H9 (cell line): ENCODE measurements at regions not wholly inside any gene's neighbourhood (a gene's known extent, or its start where the extent isn't known, plus 50 kb on each side); places are given as distances from the start of the nearest gene placed in this dataset.

Source experiments
- DNase-seq: peaks from one replicate; pipeline ENCODE4 v3.0.0-alpha.2; 2017
- H2AFZ ChIP-seq: one replicate; pipeline ENCODE4 v1.6.1; 2013; ENCODE audit warnings: mild to moderate bottlenecking, low read length, control low read depth, moderate library complexity
- H2AK5ac ChIP-seq: 2 replicates; pipeline ENCODE4 v1.6.1; 2013; ENCODE audit warnings: low read length, control low read depth, mixed read lengths; ENCODE audit not compliant: insufficient read length
- H2BK120ac ChIP-seq: one replicate; pipeline ENCODE4 v1.6.1; 2013; ENCODE audit warnings: low read depth, mild to moderate bottlenecking, low read length, control low read depth, inconsistent platforms; ENCODE audit not compliant: poor library complexity, severe bottlenecking
- H2BK12ac ChIP-seq: 2 replicates; pipeline ENCODE4 v1.6.1; 2013; ENCODE audit warnings: low read length, control low read depth, mixed read lengths, low read depth; ENCODE audit not compliant: insufficient read length
- H2BK15ac ChIP-seq: 2 replicates; pipeline ENCODE4 v1.6.1; 2013; ENCODE audit warnings: low read depth, low read length, control low read depth
- H2BK20ac ChIP-seq: one replicate; pipeline ENCODE4 v1.6.1; 2013; ENCODE audit warnings: low read depth, mild to moderate bottlenecking, low read length, control low read depth, inconsistent platforms; ENCODE audit not compliant: poor library complexity, severe bottlenecking
- H2BK5ac ChIP-seq: 2 replicates; pipeline ENCODE4 v1.6.1; 2013; ENCODE audit warnings: low read length, control low read depth, mixed read lengths; ENCODE audit not compliant: insufficient read length
- H3K14ac ChIP-seq: 2 replicates; pipeline ENCODE4 v1.6.1; 2013; ENCODE audit warnings: low read length, control low read depth; ENCODE audit not compliant: insufficient read depth
- H3K18ac ChIP-seq: 2 replicates; pipeline ENCODE4 v1.6.1; 2013; ENCODE audit warnings: low read depth, mild to moderate bottlenecking, mixed read lengths, low read length, control low read depth; ENCODE audit not compliant: insufficient read length
- H3K23ac ChIP-seq: 2 replicates; pipeline ENCODE4 v1.6.1; 2013; ENCODE audit warnings: low read length, control low read depth, mixed read lengths, low read depth; ENCODE audit not compliant: insufficient read length
- H3K23me2 ChIP-seq: 2 replicates; pipeline ENCODE4 v1.6.1; 2013; ENCODE audit warnings: low read depth, mild to moderate bottlenecking, mixed read lengths, low read length, control low read depth; ENCODE audit not compliant: insufficient read length, poor library complexity, severe bottlenecking
- H3K27ac ChIP-seq: 2 replicates; pipeline ENCODE4 v1.5.1; 2013; ENCODE audit warnings: low read length, control low read depth, mixed read lengths, low read depth; ENCODE audit not compliant: insufficient read length
- H3K27me3 ChIP-seq: 2 replicates; pipeline ENCODE4 v1.6.1; 2013; ENCODE audit warnings: low read length, control low read depth, inconsistent platforms; ENCODE audit not compliant: insufficient read depth
- H3K4ac ChIP-seq: 2 replicates; pipeline ENCODE4 v1.6.1; 2013; ENCODE audit warnings: low read depth, mild to moderate bottlenecking, control low read depth, inconsistent platforms, low read length, moderate library complexity
- H3K4me1 ChIP-seq: 2 replicates; pipeline ENCODE4 v1.6.1; 2013; ENCODE audit warnings: low read length, control low read depth, inconsistent platforms; ENCODE audit not compliant: insufficient read depth
- H3K4me2 ChIP-seq: 2 replicates; pipeline ENCODE4 v1.6.1; 2013; ENCODE audit warnings: low read length, control low read depth, mixed read lengths; ENCODE audit not compliant: insufficient read length, insufficient read depth
- H3K56ac ChIP-seq: 2 replicates; pipeline ENCODE4 v1.6.1; 2013; ENCODE audit warnings: low read depth, mild to moderate bottlenecking, mixed read lengths, low read length, control low read depth; ENCODE audit not compliant: insufficient read length
- H3K79me1 ChIP-seq: 2 replicates; pipeline ENCODE4 v1.6.1; 2013; ENCODE audit warnings: low read depth, mild to moderate bottlenecking, moderate library complexity, low read length, control low read depth, inconsistent platforms; ENCODE audit not compliant: insufficient read depth, poor library complexity, severe bottlenecking
- H3K79me2 ChIP-seq: 2 replicates; pipeline ENCODE4 v1.6.1; 2013; ENCODE audit warnings: low read length, control low read depth, inconsistent platforms; ENCODE audit not compliant: insufficient read depth
- H3K9ac ChIP-seq: 2 replicates; pipeline ENCODE4 v1.6.1; 2013; ENCODE audit warnings: low read length, control low read depth, mixed read lengths; ENCODE audit not compliant: insufficient read length; ENCODE audit errors: extremely low read depth
- H3K9me3 ChIP-seq: one replicate; pipeline ENCODE4 v1.6.1; 2013; ENCODE audit warnings: low read depth, low read length, inconsistent platforms; ENCODE audit not compliant: control insufficient read depth
- H3T11ph ChIP-seq: one replicate; pipeline ENCODE4 v1.6.1; 2013; ENCODE audit warnings: mild to moderate bottlenecking, low read length, control low read depth, inconsistent platforms
- H4K20me1 ChIP-seq: one replicate; pipeline ENCODE4 v1.6.1; 2013; ENCODE audit not compliant: control insufficient read depth, insufficient read length, insufficient read depth
- H4K5ac ChIP-seq: 2 replicates; pipeline ENCODE4 v1.6.1; 2013; ENCODE audit warnings: low read depth, mild to moderate bottlenecking, mixed read lengths, low read length, control low read depth; ENCODE audit not compliant: insufficient read length
- H4K8ac ChIP-seq: replicated peaks from 2 replicates; pipeline ENCODE4 v1.6.1; 2013; ENCODE audit warnings: low read length, control low read depth, mixed read lengths, low read depth; ENCODE audit not compliant: insufficient read length
- H4K91ac ChIP-seq: 2 replicates; pipeline ENCODE4 v1.6.1; 2013; ENCODE audit warnings: low read depth, mild to moderate bottlenecking, moderate library complexity, mixed read lengths, low read length, control low read depth; ENCODE audit not compliant: insufficient read length
- H3K27ac Mint-ChIP-seq, 3 experiments: 2 replicates in 2 of 3; 3 replicates in 1 of 3; pipeline ENCODE4 v1.8.0; 2020 to 2021; ENCODE audit warnings: mixed read lengths in 3 of 3, mild to moderate bottlenecking in 1 of 3, moderate library complexity in 1 of 3
- H3K27me3 Mint-ChIP-seq: 2 replicates; pipeline ENCODE4 v1.8.0; 2021; ENCODE audit warnings: low read depth, mild to moderate bottlenecking, moderate library complexity, mixed read lengths
- H3K36me3 Mint-ChIP-seq, 3 experiments: 2 replicates in 2 of 3; 3 replicates in 1 of 3; pipeline ENCODE4 v1.8.0; 2020 to 2021; ENCODE audit warnings: low read depth in 3 of 3, mixed read lengths in 3 of 3; ENCODE audit not compliant: insufficient read depth in 1 of 3
- H3K4me1 Mint-ChIP-seq, 2 experiments: 2 replicates each; pipeline ENCODE4 v1.8.0; 2020; ENCODE audit warnings: mixed read lengths in 2 of 2
- H3K4me3 Mint-ChIP-seq, 2 experiments: 2 replicates in 1 of 2; 3 replicates in 1 of 2; pipeline ENCODE4 v1.8.0; 2020 to 2021; ENCODE audit warnings: mild to moderate bottlenecking in 2 of 2, mixed read lengths in 2 of 2, moderate library complexity in 1 of 2
- H3K9me3 Mint-ChIP-seq, 2 experiments: 2 replicates in 1 of 2; 3 replicates in 1 of 2; pipeline ENCODE4 v1.8.0; 2020; ENCODE audit warnings: mild to moderate bottlenecking in 2 of 2, mixed read lengths in 2 of 2, moderate library complexity in 1 of 2
- WGBS: extraction: QIAGEN DNeasy Blood & Tissue Kit; methylation state at CpG from one replicate; pipeline ENCODE4 v1.1.7; 2013; ENCODE audit warnings: missing lambda C conversion rate, low lambda C conversion rate, mixed read lengths; ENCODE audit not compliant: insufficient read length; ENCODE audit errors: extremely low coverage; 5-methylcytosine and 5-hydroxymethylcytosine counted together
- TF ChIP-seq, protein P1 (sequence below): fragments of 200-600 bp; sonication (generic); conservative IDR thresholded peaks from 3 replicates; pipeline ENCODE4 v1.8.0; 2021; ENCODE audit warnings: antibody characterized with exemption, mild to moderate bottlenecking

DNA sequence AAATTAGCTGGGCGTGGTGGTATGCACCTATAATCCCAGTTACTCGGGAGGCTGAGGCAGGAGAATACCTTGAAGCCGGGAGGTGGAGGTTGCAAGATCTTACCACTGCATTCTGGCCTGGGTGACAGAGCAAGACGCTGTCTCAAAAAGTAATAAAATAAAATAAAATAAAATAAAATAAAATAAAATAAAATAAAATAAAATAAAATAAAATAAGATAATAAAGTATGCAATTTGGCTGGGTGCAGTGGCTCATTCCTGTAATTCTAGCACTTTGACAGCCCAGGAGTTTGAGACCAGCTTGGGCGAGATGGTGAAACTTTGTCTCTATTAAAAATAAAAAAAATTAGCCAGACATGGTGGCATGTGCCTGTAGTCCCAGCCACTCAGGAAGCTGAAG is 85.6 kb upstream of the XPO1 start:
- WGBS, result no CpG with 5 or more reads among the region's 5 CpGs

More for the DNA sequence above, 85.6 kb upstream of the XPO1 start:
- H4K91ac ChIP-seq, result no peak overlapping the region
- H3K18ac ChIP-seq, result no peak overlapping the region
- H3K56ac ChIP-seq, result no peak overlapping the region
- no peak overlapping the region for H2AK5ac ChIP-seq
- H3K4me1 Mint-ChIP-seq, result peaks cover 0 to 2% of the 10 kb centered on the region in 2 experiments; a peak in 2 of 4 replicates
- H3K9ac ChIP-seq, result no peak overlapping the region
- no peaks in the 10 kb centered on the region for H3K4me1 ChIP-seq
- H3K9me3 ChIP-seq, result no peaks in the 10 kb centered on the region
- no peaks in the 10 kb centered on the region for H3K79me1 ChIP-seq
- no peaks in the 10 kb centered on the region for H3K79me2 ChIP-seq
- H3K27ac ChIP-seq, result no peak overlapping the region
- no peak overlapping the region for H4K8ac ChIP-seq
- H2BK5ac ChIP-seq, result no peak overlapping the region
- H3K4ac ChIP-seq, result no peak overlapping the region
- H4K5ac ChIP-seq, result no peak overlapping the region
- H3T11ph ChIP-seq, result no peak overlapping the region
- H3K4me3 Mint-ChIP-seq, result no peak overlapping the region
- no peak for DNase-seq
- no peaks in the 10 kb centered on the region for H3K23me2 ChIP-seq
- no peak overlapping the region for H2BK15ac ChIP-seq
- H2BK20ac ChIP-seq, result no peak overlapping the region
- no peak overlapping the region for H3K14ac ChIP-seq
- no peaks in the 10 kb centered on the region for H3K9me3 Mint-ChIP-seq
- H2BK12ac ChIP-seq, result no peak overlapping the region
- TF ChIP-seq, protein P1, sequence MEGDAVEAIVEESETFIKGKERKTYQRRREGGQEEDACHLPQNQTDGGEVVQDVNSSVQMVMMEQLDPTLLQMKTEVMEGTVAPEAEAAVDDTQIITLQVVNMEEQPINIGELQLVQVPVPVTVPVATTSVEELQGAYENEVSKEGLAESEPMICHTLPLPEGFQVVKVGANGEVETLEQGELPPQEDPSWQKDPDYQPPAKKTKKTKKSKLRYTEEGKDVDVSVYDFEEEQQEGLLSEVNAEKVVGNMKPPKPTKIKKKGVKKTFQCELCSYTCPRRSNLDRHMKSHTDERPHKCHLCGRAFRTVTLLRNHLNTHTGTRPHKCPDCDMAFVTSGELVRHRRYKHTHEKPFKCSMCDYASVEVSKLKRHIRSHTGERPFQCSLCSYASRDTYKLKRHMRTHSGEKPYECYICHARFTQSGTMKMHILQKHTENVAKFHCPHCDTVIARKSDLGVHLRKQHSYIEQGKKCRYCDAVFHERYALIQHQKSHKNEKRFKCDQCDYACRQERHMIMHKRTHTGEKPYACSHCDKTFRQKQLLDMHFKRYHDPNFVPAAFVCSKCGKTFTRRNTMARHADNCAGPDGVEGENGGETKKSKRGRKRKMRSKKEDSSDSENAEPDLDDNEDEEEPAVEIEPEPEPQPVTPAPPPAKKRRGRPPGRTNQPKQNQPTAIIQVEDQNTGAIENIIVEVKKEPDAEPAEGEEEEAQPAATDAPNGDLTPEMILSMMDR, result no peak
- no peak overlapping the region for H3K4me2 ChIP-seq
- H2AFZ ChIP-seq, result no peak overlapping the region
- no peak overlapping the region for H3K27ac Mint-ChIP-seq
- H3K23ac ChIP-seq, result no peak overlapping the region
- no peaks in the 10 kb centered on the region; the same call in 1 of the 2 replicates for H3K27me3 Mint-ChIP-seq
- H3K27me3 ChIP-seq, result no peaks in the 10 kb centered on the region
- H4K20me1 ChIP-seq, result no peaks in the 10 kb centered on the region
- H3K36me3 Mint-ChIP-seq, result no peaks in the 10 kb centered on the region
- no peak overlapping the region for H2BK120ac ChIP-seq
